ENCODE measurements at regions not wholly inside any gene's neighbourhood (a gene's known extent, or its start where the extent isn't known, plus 50 kb on each side); places are given as distances from the start of the nearest gene placed in this dataset.

GRCh38 chr12:11946161-11946560, 124.6 kb upstream of the BCL2L14 start:
- DNase-seq, result no peak
- no peak overlapping the region for H3K4me3 ChIP-seq

GRCh38 chr12:11947213-11947612, 123.5 kb upstream of the BCL2L14 start:
- Histone ChIP-seq H3K9me3 (no peaks in the 10 kb centered on the region), H3K36me3 (no peaks in the 10 kb centered on the region), H3K27me3 (no peaks in the 10 kb centered on the region), H3K4me3 (no peak overlapping the region)
- DNase-seq, result no peak

More at GRCh38 chr12:11946161-11946560, 124.6 kb upstream of the BCL2L14 start:
- H3K27me3 ChIP-seq, result no peaks in the 10 kb centered on the region
- H3K36me3 ChIP-seq, result no peaks in the 10 kb centered on the region
- no peaks in the 10 kb centered on the region for H3K9me3 ChIP-seq

GRCh38 chr12:11949738-11950411, 120.9 kb upstream of the BCL2L14 start:
- no peaks in the 10 kb centered on the region for H3K27me3 ChIP-seq
- H3K4me3 ChIP-seq, result no peak overlapping the region
- no peak for DNase-seq
- H3K9me3 ChIP-seq, result no peaks in the 10 kb centered on the region
- no peaks in the 10 kb centered on the region for H3K36me3 ChIP-seq

- Histone ChIP-seq H3K9me3 (no peaks in the 10 kb centered on the region), H3K27me3 (peaks cover 3% of the 10 kb centered on the region; the same call in 1 of the 2 replicates), H3K4me3 (no peak overlapping the region), H3K36me3 (no peaks in the 10 kb centered on the region)
- DNase-seq, result no peak
Measured at GRCh38 chr12:11951209-11951608, 119.5 kb upstream of the BCL2L14 start.

GRCh38 chr12:11953523-11953922, 117.2 kb upstream of the BCL2L14 start:
- Histone ChIP-seq H3K9me3 (no peaks in the 10 kb centered on the region), H3K4me3 (no peak overlapping the region), H3K27me3 (peaks cover 3% of the 10 kb centered on the region; the same call in 1 of the 2 replicates), H3K36me3 (no peaks in the 10 kb centered on the region)
- no peak for DNase-seq

GRCh38 chr12:11954181-11954580, 116.6 kb upstream of the BCL2L14 start:
- peaks cover 3% of the 10 kb centered on the region; the same call in 1 of the 2 replicates for H3K27me3 ChIP-seq
- DNase-seq, result no peak

GRCh38 chr12:11958221-11959091, 112.3 kb upstream of the BCL2L14 start:
- no peaks in the 10 kb centered on the region for H3K36me3 ChIP-seq
- DNase-seq, result peak; percentile 80
- H3K4me3 ChIP-seq, result no peak overlapping the region
- H3K9me3 ChIP-seq, result no peaks in the 10 kb centered on the region; the same call in none of the 2 replicates
- H3K27me3 ChIP-seq, result peaks cover 3% of the 10 kb centered on the region; the same call in 1 of the 2 replicates

More at GRCh38 chr12:11954181-11954580, 116.6 kb upstream of the BCL2L14 start:
- H3K9me3 ChIP-seq, result no peaks in the 10 kb centered on the region
- H3K4me3 ChIP-seq, result no peak overlapping the region
- no peaks in the 10 kb centered on the region for H3K36me3 ChIP-seq

- DNase-seq, result no peak
- Histone ChIP-seq H3K9me3 (no peaks in the 10 kb centered on the region; the same call in none of the 2 replicates), H3K4me3 (no peak overlapping the region)
Measured at GRCh38 chr12:11959117-11959823, 111.5 kb upstream of the BCL2L14 start.

GRCh38 chr12:11960646-11961045, 110.1 kb upstream of the BCL2L14 start:
- Histone ChIP-seq H3K36me3 (no peaks in the 10 kb centered on the region), H3K9me3 (no peaks in the 10 kb centered on the region; the same call in none of the 2 replicates), H3K27me3 (no peaks in the 10 kb centered on the region), H3K4me3 (no peak overlapping the region)
- no peak for DNase-seq

More at GRCh38 chr12:11959117-11959823, 111.5 kb upstream of the BCL2L14 start:
- H3K36me3 ChIP-seq, result no peaks in the 10 kb centered on the region
- peaks cover 3% of the 10 kb centered on the region; the same call in 1 of the 2 replicates for H3K27me3 ChIP-seq

- H3K4me3 ChIP-seq, result no peak overlapping the region
- H3K36me3 ChIP-seq, result no peaks in the 10 kb centered on the region
- H3K9me3 ChIP-seq, result no peaks in the 10 kb centered on the region; the same call in none of the 2 replicates
- no peaks in the 10 kb centered on the region for H3K27me3 ChIP-seq
- no peak for DNase-seq
Measured at GRCh38 chr12:11961686-11962085, 109.1 kb upstream of the BCL2L14 start.

GRCh38 chr12:11962860-11963259, 107.9 kb upstream of the BCL2L14 start:
- Histone ChIP-seq H3K36me3 (no peaks in the 10 kb centered on the region), H3K27me3 (no peaks in the 10 kb centered on the region), H3K9me3 (no peaks in the 10 kb centered on the region; the same call in none of the 2 replicates), H3K4me3 (no peak overlapping the region)
- no peak for DNase-seq

- Histone ChIP-seq H3K36me3 (no peaks in the 10 kb centered on the region), H3K4me3 (no peak overlapping the region), H3K9me3 (no peaks in the 10 kb centered on the region; the same call in none of the 2 replicates), H3K27me3 (no peaks in the 10 kb centered on the region)
- DNase-seq, result no peak
Measured at GRCh38 chr12:11963841-11964471, 106.8 kb upstream of the BCL2L14 start.

- DNase-seq, result no peak
- H3K27me3 ChIP-seq, result no peaks in the 10 kb centered on the region
- H3K4me3 ChIP-seq, result no peak overlapping the region
- no peaks in the 10 kb centered on the region for H3K36me3 ChIP-seq
- no peaks in the 10 kb centered on the region; the same call in none of the 2 replicates for H3K9me3 ChIP-seq
Measured at GRCh38 chr12:11965258-11965910, 105.4 kb upstream of the BCL2L14 start.

- Histone ChIP-seq H3K36me3 (no peaks in the 10 kb centered on the region), H3K9me3 (no peaks in the 10 kb centered on the region; the same call in none of the 2 replicates), H3K4me3 (no peak overlapping the region), H3K27me3 (no peaks in the 10 kb centered on the region)
- no peak for DNase-seq
Measured at GRCh38 chr12:11967376-11968047, 103.2 kb upstream of the BCL2L14 start.

- Histone ChIP-seq H3K27me3 (no peaks in the 10 kb centered on the region), H3K9me3 (no peaks in the 10 kb centered on the region), H3K36me3 (no peaks in the 10 kb centered on the region), H3K4me3 (no peak overlapping the region)
- DNase-seq, result no peak
Measured at GRCh38 chr12:11968048-11968383, 102.7 kb upstream of the BCL2L14 start.

All from MG63 (cell line).